GM23338 (cell line): ENCODE measurements at regions not wholly inside any gene's neighbourhood (a gene's known extent, or its start where the extent isn't known, plus 50 kb on each side); places are given as distances from the start of the nearest gene placed in this dataset.

Source experiments
- ATAC-seq: fragments of 200-7000 bp; cut with Tn5 transposase; 3 replicates; pipeline ENCODE4 v1.9.1; 2020
- DNase-seq: peaks from one replicate; pipeline ENCODE4 v3.0.0-alpha.2; 2015; ENCODE audit warnings: low spot score
- H2AFZ ChIP-seq: fragments of 200-600 bp; sonication (generic); 2 replicates; pipeline ENCODE4 v1.8.0; 2016; ENCODE audit warnings: antibody characterized with exemption, mild to moderate bottlenecking, moderate library complexity
- H3F3A ChIP-seq: fragments of 200-600 bp; sonication (generic); replicated peaks from 2 replicates; pipeline ENCODE4 v1.8.0; 2017; ENCODE audit warnings: antibody characterized with exemption, mixed run types, low read depth
- H3K27ac ChIP-seq: fragments of 200-600 bp; sonication (generic); 2 replicates; pipeline ENCODE4 v1.6.1; 2016; ENCODE audit warnings: low read depth
- H3K27me3 ChIP-seq: fragments of 200-600 bp; sonication (generic); 2 replicates; pipeline ENCODE4 v1.8.0; 2016; ENCODE audit warnings: mild to moderate bottlenecking, mixed run types, moderate library complexity; ENCODE audit not compliant: insufficient read depth
- H3K36me3 ChIP-seq: fragments of 200-600 bp; sonication (generic); 2 replicates; pipeline ENCODE4 v1.8.0; 2016; ENCODE audit warnings: mild to moderate bottlenecking; ENCODE audit not compliant: insufficient read depth
- H3K4me1 ChIP-seq: fragments of 200-600 bp; sonication (generic); 2 replicates; pipeline ENCODE4 v1.8.0; 2016; ENCODE audit warnings: mild to moderate bottlenecking, moderate library complexity; ENCODE audit not compliant: insufficient read depth
- H3K4me2 ChIP-seq: fragments of 200-600 bp; sonication (generic); 2 replicates; pipeline ENCODE4 v1.7.1; 2017; ENCODE audit warnings: mixed run types
- H3K4me3 ChIP-seq: fragments of 200-600 bp; sonication (generic); 2 replicates; pipeline ENCODE4 v1.6.1; 2016; ENCODE audit warnings: mixed run types
- H3K79me2 ChIP-seq: fragments of 200-600 bp; sonication (generic); replicated peaks from 2 replicates; pipeline ENCODE4 v1.8.0; 2017; ENCODE audit warnings: mild to moderate bottlenecking; ENCODE audit not compliant: insufficient read depth
- H3K9me2 ChIP-seq: fragments of 200-600 bp; sonication (generic); 2 replicates; pipeline ENCODE4 v1.8.0; 2017; ENCODE audit not compliant: insufficient read depth
- H4K20me1 ChIP-seq: fragments of 200-600 bp; sonication (generic); replicated peaks from 2 replicates; pipeline ENCODE4 v1.8.0; 2017; ENCODE audit warnings: mild to moderate bottlenecking; ENCODE audit not compliant: insufficient read depth
- H3K27ac Mint-ChIP-seq: 2 replicates; pipeline ENCODE4 v1.8.0; 2020; ENCODE audit warnings: inconsistent platforms, mild to moderate bottlenecking, moderate library complexity, mixed read lengths
- H3K27me3 Mint-ChIP-seq: 3 replicates; pipeline ENCODE4 v1.8.0; 2022; ENCODE audit warnings: low read depth, mild to moderate bottlenecking, moderate library complexity, mixed read lengths, inconsistent platforms; ENCODE audit not compliant: insufficient read depth, poor library complexity
- H3K36me3 Mint-ChIP-seq: 3 replicates; pipeline ENCODE4 v1.8.0; 2021; ENCODE audit warnings: low read depth, mild to moderate bottlenecking, inconsistent platforms, moderate library complexity, mixed read lengths
- H3K4me1 Mint-ChIP-seq: 3 replicates; pipeline ENCODE4 v1.8.0; 2020; ENCODE audit warnings: mild to moderate bottlenecking, inconsistent platforms, mixed read lengths
- H3K4me3 Mint-ChIP-seq: 3 replicates; pipeline ENCODE4 v1.8.0; 2021; ENCODE audit warnings: moderate library complexity, mild to moderate bottlenecking, inconsistent platforms, mixed read lengths
- H3K9me3 Mint-ChIP-seq: 3 replicates; pipeline ENCODE4 v1.8.0; 2020; ENCODE audit warnings: moderate library complexity, mild to moderate bottlenecking, inconsistent platforms, mixed read lengths
- CTCF ChIP-seq, 2 experiments: fragments of 200-600 bp in 1 of 2; sonication (generic) in 1 of 2; conservative IDR thresholded peaks; 2 replicates each; pipeline versions ENCODE4 v1.5.1 to v1.6.1; 2016 to 2017; ENCODE audit warnings: antibody characterized with exemption in 2 of 2, low read depth in 2 of 2, mild to moderate bottlenecking in 2 of 2, moderate library complexity in 1 of 2
- EZH2 ChIP-seq: fragments of 200-600 bp; sonication (generic); IDR thresholded peaks from one replicate; pipeline ENCODE4 v1.8.0; 2017; ENCODE audit warnings: antibody characterized with exemption, mild to moderate bottlenecking, low read depth; ENCODE audit not compliant: unreplicated experiment
- EZH2phosphoT487 ChIP-seq: fragments of 200-600 bp; sonication (generic); IDR thresholded peaks from one replicate; pipeline ENCODE4 v1.8.1; 2018; ENCODE audit warnings: antibody characterized with exemption; ENCODE audit not compliant: unreplicated experiment
- JUNB ChIP-seq: IDR thresholded peaks from one replicate; pipeline ENCODE4 v1.6.1; 2016; ENCODE audit warnings: antibody characterized with exemption; ENCODE audit not compliant: unreplicated experiment
- NANOG ChIP-seq: IDR thresholded peaks from 2 replicates; pipeline ENCODE4 v1.6.1; 2016; ENCODE audit warnings: antibody characterized with exemption, borderline replicate concordance
- POLR2AphosphoS5 ChIP-seq: IDR thresholded peaks from 2 replicates; pipeline ENCODE4 v1.6.1; 2016; ENCODE audit warnings: antibody characterized with exemption, low read depth
- REST ChIP-seq: IDR thresholded peaks from one replicate; pipeline ENCODE4 v1.6.1; 2018; ENCODE audit warnings: antibody characterized with exemption; ENCODE audit not compliant: unreplicated experiment
- STAT1 ChIP-seq: IDR thresholded peaks from one replicate; pipeline ENCODE4 v1.6.1; 2016; ENCODE audit warnings: antibody characterized with exemption; ENCODE audit not compliant: unreplicated experiment
- ZNF114 ChIP-seq: fragments of 250-450 bp; sonication (Bioruptor Pico); IDR thresholded peaks from 2 replicates; pipeline ENCODE4 v1.5.0; 2020; ENCODE audit warnings: mild to moderate bottlenecking, moderate library complexity
- TF ChIP-seq, protein P1 (sequence below): IDR thresholded peaks from 2 replicates; pipeline ENCODE4 v1.6.1; 2016; ENCODE audit warnings: antibody characterized with exemption

GRCh38 chr5:152723482-152723881 lies 318.4 kb upstream of the NMUR2 start:
- Histone ChIP-seq H3K4me2 (no peak overlapping the region), H4K20me1 (no peaks in the 10 kb centered on the region), H3K36me3 (peaks cover 13% of the 10 kb centered on the region; the same call in 1 of the 2 replicates), H2AFZ (no peak overlapping the region), H3F3A (no peaks in the 10 kb centered on the region), H3K27ac (no peak overlapping the region), H3K4me1 (no peaks in the 10 kb centered on the region), H3K4me3 (no peak overlapping the region), H3K27me3 (no peaks in the 10 kb centered on the region), H3K9me2 (no peaks in the 10 kb centered on the region), H3K79me2 (no peaks in the 10 kb centered on the region)
- Mint-ChIP-seq H3K27ac (no peak overlapping the region), H3K9me3 (peaks cover 47% of the 10 kb centered on the region), H3K4me1 (no peaks in the 10 kb centered on the region), H3K27me3 (peaks cover 5% of the 10 kb centered on the region), H3K36me3 (peaks cover 19% of the 10 kb centered on the region), H3K4me3 (no peak overlapping the region)
- no peak for ATAC-seq
- DNase-seq: peak; percentile 26
- TF ChIP-seq CTCF (conservative IDR thresholded peaks at IDR 0.05; ENCODE audit: low read depth in 2 of 2) (peak; percentile 24 to 46; a peak in 2 of 4 replicates), NANOG (no peak)
- TF ChIP-seq, protein P1, sequence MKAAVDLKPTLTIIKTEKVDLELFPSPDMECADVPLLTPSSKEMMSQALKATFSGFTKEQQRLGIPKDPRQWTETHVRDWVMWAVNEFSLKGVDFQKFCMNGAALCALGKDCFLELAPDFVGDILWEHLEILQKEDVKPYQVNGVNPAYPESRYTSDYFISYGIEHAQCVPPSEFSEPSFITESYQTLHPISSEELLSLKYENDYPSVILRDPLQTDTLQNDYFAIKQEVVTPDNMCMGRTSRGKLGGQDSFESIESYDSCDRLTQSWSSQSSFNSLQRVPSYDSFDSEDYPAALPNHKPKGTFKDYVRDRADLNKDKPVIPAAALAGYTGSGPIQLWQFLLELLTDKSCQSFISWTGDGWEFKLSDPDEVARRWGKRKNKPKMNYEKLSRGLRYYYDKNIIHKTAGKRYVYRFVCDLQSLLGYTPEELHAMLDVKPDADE: no peak

GRCh38 chr5:152730176-152730575 lies 325.1 kb upstream of the NMUR2 start:
- H3K79me2 ChIP-seq: no peaks in the 10 kb centered on the region
- Mint-ChIP-seq H3K9me3 (peaks cover 4% of the 10 kb centered on the region; the same call in 2 of the 3 replicates), H3K36me3 (no peaks in the 10 kb centered on the region; the same call in 2 of the 3 replicates), H3K27me3 (no peaks in the 10 kb centered on the region), H3K27ac (no peak overlapping the region), H3K4me3 (no peak overlapping the region), H3K4me1 (no peaks in the 10 kb centered on the region)
- no peaks in the 10 kb centered on the region for H4K20me1 ChIP-seq
- H3K4me1 ChIP-seq: no peaks in the 10 kb centered on the region
- no peaks in the 10 kb centered on the region for H3K9me2 ChIP-seq
- no peaks in the 10 kb centered on the region for H3K27me3 ChIP-seq
- H2AFZ ChIP-seq: no peak overlapping the region
- H3K36me3 ChIP-seq: 0 out of 2 replicates have a peak, but pooled peaks cover 3% of the 10 kb centered on the region
- TF ChIP-seq EZH2: no peak
- H3F3A ChIP-seq: no peaks in the 10 kb centered on the region
- no peak for ATAC-seq
- H3K4me2 ChIP-seq: no peak overlapping the region
- DNase-seq: no peak
- H3K27ac ChIP-seq: no peak overlapping the region
- H3K4me3 ChIP-seq: no peak overlapping the region

DNA sequence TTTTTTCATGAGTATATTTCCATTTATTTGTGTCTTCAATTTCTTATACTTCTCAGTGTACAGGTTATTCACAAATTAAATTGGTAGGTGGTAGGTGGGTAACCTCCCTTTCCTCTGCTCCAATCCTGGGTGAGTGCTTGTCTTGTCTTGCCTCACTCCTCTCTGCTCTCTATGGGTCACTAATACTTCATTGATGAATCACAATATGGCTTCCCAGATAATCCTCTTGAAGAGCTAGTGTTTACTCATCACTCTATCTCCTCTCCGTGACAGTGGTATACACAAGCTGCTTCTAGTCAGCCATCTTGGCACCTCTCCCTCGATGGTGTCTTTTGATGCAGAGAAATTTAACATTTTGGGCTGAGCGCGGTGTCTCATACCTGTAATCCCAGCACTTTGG lies 331.8 kb upstream of the NMUR2 start:
- H2AFZ ChIP-seq: no peak overlapping the region
- no peaks in the 10 kb centered on the region for H3K79me2 ChIP-seq
- H3K4me3 Mint-ChIP-seq: no peak overlapping the region
- H3K9me3 Mint-ChIP-seq: peaks cover 15% of the 10 kb centered on the region
- DNase-seq (no peak), ATAC-seq (no peak)
- H3F3A ChIP-seq: no peaks in the 10 kb centered on the region
- peaks cover 6% of the 10 kb centered on the region; the same call in 2 of the 3 replicates for H3K36me3 Mint-ChIP-seq
- no peak overlapping the region for H3K4me2 ChIP-seq
- H3K27ac Mint-ChIP-seq: no peak overlapping the region
- no peaks in the 10 kb centered on the region for H3K4me1 Mint-ChIP-seq
- H4K20me1 ChIP-seq: no peaks in the 10 kb centered on the region
- no peak overlapping the region for H3K4me3 ChIP-seq
- H3K9me2 ChIP-seq: no peaks in the 10 kb centered on the region
- no peaks in the 10 kb centered on the region for H3K36me3 ChIP-seq
- H3K4me1 ChIP-seq: no peaks in the 10 kb centered on the region
- H3K27ac ChIP-seq: no peak overlapping the region
- H3K27me3 ChIP-seq: no peaks in the 10 kb centered on the region
- H3K27me3 Mint-ChIP-seq: no peaks in the 10 kb centered on the region
- TF ChIP-seq CTCF (conservative IDR thresholded peaks at IDR 0.05; ENCODE audit: low read depth in 2 of 2): no peak
- no peak for TF ChIP-seq ZNF114 (CRISPR knock-in tag)
- no peak for TF ChIP-seq NANOG
- no peak for TF ChIP-seq POLR2AphosphoS5
- TF ChIP-seq EZH2phosphoT487: no peak
- TF ChIP-seq STAT1: no peak
- TF ChIP-seq JUNB: no peak
- TF ChIP-seq REST: no peak
- TF ChIP-seq, protein P1: no peak
